Neutrophil (primary cell): ENCODE measurements at regions not wholly inside any gene's neighbourhood (a gene's known extent, or its start where the extent isn't known, plus 50 kb on each side); places are given as distances from the start of the nearest gene placed in this dataset.

Experiments
- H3K27ac ChIP-seq: fragments of 200-600 bp; sonication (generic); 2 replicates; pipeline ENCODE4 v1.5.1; 2016; ENCODE audit warnings: mild to moderate bottlenecking, moderate library complexity
- H3K27me3 ChIP-seq: fragments of 200-600 bp; sonication (generic); 2 replicates; pipeline ENCODE4 v1.6.0; 2016; ENCODE audit warnings: mild to moderate bottlenecking
- H3K36me3 ChIP-seq: fragments of 200-600 bp; sonication (generic); 2 replicates; pipeline ENCODE4 v1.5.1; 2017
- H3K4me1 ChIP-seq, 2 experiments: fragments of 200-600 bp in 1 of 2; sonication (generic) in 1 of 2; 1 replicate in 1 of 2; 2 replicates in 1 of 2; pipeline versions ENCODE4 v1.5.1 to v1.6.1; 2013 to 2016; ENCODE audit warnings: low read depth in 1 of 2, low read length in 1 of 2, mild to moderate bottlenecking in 1 of 2, moderate library complexity in 1 of 2; ENCODE audit not compliant: control insufficient read depth in 1 of 2, insufficient read depth in 1 of 2
- H3K4me3 ChIP-seq, 2 experiments: fragments of 200-600 bp in 1 of 2; sonication (generic) in 1 of 2; 1 replicate in 1 of 2; 2 replicates in 1 of 2; pipeline ENCODE4 v1.5.1; 2013 to 2016; ENCODE audit warnings: low read depth in 1 of 2, low read length in 1 of 2, mild to moderate bottlenecking in 1 of 2, moderate library complexity in 1 of 2
- H3K9me3 ChIP-seq: fragments of 200-600 bp; sonication (generic); 2 replicates; pipeline ENCODE4 v1.5.1; 2016
- TF ChIP-seq, protein P1 (sequence below): fragments of 200-600 bp; sonication (generic); IDR thresholded peaks from 2 replicates; pipeline ENCODE4 v1.5.1; 2016; ENCODE audit warnings: antibody characterized with exemption

GRCh38 chr4:164483711-164484110, 270.2 kb upstream of the SMIM31 start:
- H3K27ac ChIP-seq = no peak overlapping the region
- H3K4me1 ChIP-seq = no peaks in the 10 kb centered on the region
- TF ChIP-seq, protein P1, sequence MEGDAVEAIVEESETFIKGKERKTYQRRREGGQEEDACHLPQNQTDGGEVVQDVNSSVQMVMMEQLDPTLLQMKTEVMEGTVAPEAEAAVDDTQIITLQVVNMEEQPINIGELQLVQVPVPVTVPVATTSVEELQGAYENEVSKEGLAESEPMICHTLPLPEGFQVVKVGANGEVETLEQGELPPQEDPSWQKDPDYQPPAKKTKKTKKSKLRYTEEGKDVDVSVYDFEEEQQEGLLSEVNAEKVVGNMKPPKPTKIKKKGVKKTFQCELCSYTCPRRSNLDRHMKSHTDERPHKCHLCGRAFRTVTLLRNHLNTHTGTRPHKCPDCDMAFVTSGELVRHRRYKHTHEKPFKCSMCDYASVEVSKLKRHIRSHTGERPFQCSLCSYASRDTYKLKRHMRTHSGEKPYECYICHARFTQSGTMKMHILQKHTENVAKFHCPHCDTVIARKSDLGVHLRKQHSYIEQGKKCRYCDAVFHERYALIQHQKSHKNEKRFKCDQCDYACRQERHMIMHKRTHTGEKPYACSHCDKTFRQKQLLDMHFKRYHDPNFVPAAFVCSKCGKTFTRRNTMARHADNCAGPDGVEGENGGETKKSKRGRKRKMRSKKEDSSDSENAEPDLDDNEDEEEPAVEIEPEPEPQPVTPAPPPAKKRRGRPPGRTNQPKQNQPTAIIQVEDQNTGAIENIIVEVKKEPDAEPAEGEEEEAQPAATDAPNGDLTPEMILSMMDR = no peak
- no peaks in the 10 kb centered on the region for H3K9me3 ChIP-seq
- no peaks in the 10 kb centered on the region for H3K36me3 ChIP-seq
- H3K27me3 ChIP-seq = no peaks in the 10 kb centered on the region
- no peak overlapping the region for H3K4me3 ChIP-seq

DNA sequence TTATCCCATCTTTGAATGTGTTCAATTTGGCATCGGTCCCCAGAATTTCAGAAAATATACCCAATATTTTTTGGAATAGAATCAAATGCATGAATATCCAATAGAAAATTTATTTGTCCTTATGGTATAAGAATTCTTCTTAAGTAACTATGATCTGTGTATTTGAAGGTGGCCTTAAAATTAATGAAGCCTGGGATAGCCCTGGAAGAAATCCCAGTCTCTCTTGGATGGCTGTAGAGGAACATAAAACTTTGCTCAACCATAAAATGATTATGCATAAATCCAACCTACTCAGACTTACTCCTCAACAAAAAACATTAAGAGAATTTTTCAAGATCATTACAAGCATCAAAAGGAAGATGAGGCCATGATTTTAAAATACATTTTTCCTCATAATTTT, 269.4 kb upstream of the SMIM31 start:
- no peaks in the 10 kb centered on the region for H3K27me3 ChIP-seq
- TF ChIP-seq, protein P1 = no peak
- no peaks in the 10 kb centered on the region for H3K9me3 ChIP-seq
- H3K27ac ChIP-seq = no peak overlapping the region
- no peaks in the 10 kb centered on the region for H3K36me3 ChIP-seq
- no peak overlapping the region for H3K4me3 ChIP-seq
- H3K4me1 ChIP-seq = no peaks in the 10 kb centered on the region

DNA sequence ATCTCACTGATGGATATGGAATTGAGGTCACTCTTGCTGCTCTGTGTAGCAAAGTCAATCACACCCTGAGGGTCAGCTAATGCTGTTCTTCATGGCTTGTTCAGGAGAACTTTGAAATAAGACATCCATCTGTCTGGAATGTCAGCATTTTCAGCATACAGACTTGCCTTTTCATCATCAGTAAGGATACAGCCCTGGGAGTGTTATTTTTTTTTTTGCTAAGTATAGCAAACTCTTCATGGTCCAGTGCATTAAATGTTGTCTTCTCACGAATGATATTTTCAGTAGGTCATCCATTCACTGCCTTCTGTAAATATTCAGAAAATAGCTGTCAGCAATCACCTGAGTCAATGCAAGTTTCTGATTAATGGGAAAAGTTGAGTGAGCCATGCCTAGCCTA, 268.8 kb upstream of the SMIM31 start:
- Histone ChIP-seq H3K4me3 (no peak overlapping the region), H3K27me3 (no peaks in the 10 kb centered on the region)
- TF ChIP-seq, protein P1 = no peak

DNA sequence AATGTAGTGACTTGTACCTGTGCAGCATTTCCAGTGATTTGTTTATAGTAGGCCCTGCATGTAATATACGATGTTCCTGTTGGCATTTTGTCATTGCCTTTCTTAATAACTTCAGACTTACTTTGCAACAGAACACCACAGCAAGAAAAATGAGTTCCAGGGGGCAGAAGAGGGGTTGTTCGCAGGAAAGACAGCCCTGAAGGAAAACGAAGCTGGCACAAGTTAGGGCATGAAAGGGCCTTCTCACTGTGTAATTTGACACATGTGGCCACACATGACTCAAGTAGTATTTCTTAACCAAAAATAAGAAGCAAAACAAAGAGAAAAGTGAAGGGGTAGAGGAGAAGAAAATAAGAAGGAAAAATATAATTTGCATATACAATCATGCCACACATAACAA, 265.8 kb upstream of the SMIM31 start:
- Histone ChIP-seq H3K27ac (no peak overlapping the region), H3K4me3 (no peak overlapping the region), H3K4me1 (no peaks in the 10 kb centered on the region), H3K36me3 (no peaks in the 10 kb centered on the region), H3K27me3 (no peaks in the 10 kb centered on the region), H3K9me3 (no peaks in the 10 kb centered on the region)
- TF ChIP-seq, protein P1 = no peak

More for the DNA sequence above, 268.8 kb upstream of the SMIM31 start:
- Histone ChIP-seq H3K9me3 (no peaks in the 10 kb centered on the region), H3K36me3 (no peaks in the 10 kb centered on the region), H3K27ac (no peak overlapping the region), H3K4me1 (no peaks in the 10 kb centered on the region)

DNA sequence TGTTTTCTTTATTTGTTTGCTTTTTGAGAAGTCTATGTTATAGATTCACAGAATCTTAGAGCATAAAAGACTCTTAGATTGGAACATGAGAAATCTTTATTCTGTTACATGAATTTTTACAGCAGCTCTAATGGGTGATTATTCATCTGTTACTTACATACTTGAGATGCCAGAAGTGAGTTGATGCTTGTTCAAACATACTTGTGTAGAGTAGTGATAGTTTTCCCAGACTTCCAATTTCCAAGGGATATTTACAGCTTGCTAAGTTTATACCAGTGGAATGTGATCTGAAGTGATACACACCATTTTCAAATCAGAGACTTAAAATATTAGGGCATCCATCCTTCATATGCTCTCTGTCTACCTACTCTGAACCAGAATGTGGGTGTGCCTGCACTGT, 252.9 kb upstream of the SMIM31 start:
- no peak overlapping the region for H3K27ac ChIP-seq
- no peaks in the 10 kb centered on the region for H3K27me3 ChIP-seq
- H3K36me3 ChIP-seq = no peaks in the 10 kb centered on the region
- TF ChIP-seq, protein P1 = no peak
- H3K9me3 ChIP-seq = no peaks in the 10 kb centered on the region
- H3K4me1 ChIP-seq = no peaks in the 10 kb centered on the region
- no peak overlapping the region for H3K4me3 ChIP-seq

- Histone ChIP-seq H3K36me3 (no peaks in the 10 kb centered on the region), H3K4me3 (no peak overlapping the region), H3K4me1 (peaks cover 11 to 12% of the 10 kb centered on the region in 2 experiments), H3K9me3 (no peaks in the 10 kb centered on the region), H3K27ac (no peak overlapping the region), H3K27me3 (no peaks in the 10 kb centered on the region)
- TF ChIP-seq, protein P1 = no peak
Measured at GRCh38 chr4:164503874-164504273, 250.1 kb upstream of the SMIM31 start.
